ENCODE measurements at regions not wholly inside any gene's neighbourhood (a gene's known extent, or its start where the extent isn't known, plus 50 kb on each side); places are given as distances from the start of the nearest gene placed in this dataset.

GRCh38 chr16:86298758-86299134, 211.6 kb upstream of the FOXF1 start:
- no peaks in the 10 kb centered on the region for H4K20me1 ChIP-seq (ENCODE audit: insufficient read depth, low read length)
- H3K36me3 Mint-ChIP-seq (ENCODE audit: low read depth, unreplicated experiment) = no peaks in the 10 kb centered on the region
- peaks cover 68% of the 10 kb centered on the region for H3K27me3 Mint-ChIP-seq (ENCODE audit: low read depth, unreplicated experiment)
- H3K4me3 ChIP-seq (ENCODE audit: insufficient read depth, low read depth, low read length) = no peak overlapping the region
- no peaks in the 10 kb centered on the region for H3K36me3 ChIP-seq (ENCODE audit: insufficient read depth, low read length)
- no peak overlapping the region for H3K27ac ChIP-seq (ENCODE audit: low read depth, low read length)
- no peak for TF ChIP-seq EZH2 (IDR thresholded peaks at IDR 0.05; ENCODE audit: insufficient read depth, low read length)
- no peak overlapping the region for H3K27ac Mint-ChIP-seq (ENCODE audit: unreplicated experiment)
- H3K9ac ChIP-seq (ENCODE audit: low read length) = no peak overlapping the region
- H3K4me2 ChIP-seq (ENCODE audit: low read length) = peak overlapping the region; percentile 33
- peaks cover 2% of the 10 kb centered on the region for H3K4me1 Mint-ChIP-seq (ENCODE audit: low read depth, unreplicated experiment)
- H3K79me2 ChIP-seq (ENCODE audit: insufficient read depth, low read length) = no peaks in the 10 kb centered on the region
- H2AFZ ChIP-seq (ENCODE audit: low read depth, low read length) = no peak overlapping the region
- no peaks in the 10 kb centered on the region for H3K9me3 ChIP-seq (ENCODE audit: insufficient read depth, low read depth, low read length)
- no peak overlapping the region for H3K4me3 Mint-ChIP-seq (ENCODE audit: unreplicated experiment)
- peak; percentile 39 for FAIRE-seq
- DNase-seq (ENCODE audit: low read depth) = peak; percentile 34
- H3K9me3 Mint-ChIP-seq (ENCODE audit: unreplicated experiment) = no peaks in the 10 kb centered on the region
- H3K4me1 ChIP-seq (ENCODE audit: insufficient read depth, low read length) = no peaks in the 10 kb centered on the region
- H3K27me3 ChIP-seq (ENCODE audit: insufficient read depth, low read length) = peaks cover 59% of the 10 kb centered on the region

- Histone ChIP-seq H3K9me3 (ENCODE audit: insufficient read depth, low read depth, low read length) (no peaks in the 10 kb centered on the region), H3K4me1 (ENCODE audit: insufficient read depth, low read length) (no peaks in the 10 kb centered on the region), H3K4me2 (ENCODE audit: low read length) (no peak overlapping the region), H3K27ac (ENCODE audit: low read depth, low read length) (no peak overlapping the region), H2AFZ (ENCODE audit: low read depth, low read length) (no peak overlapping the region), H3K36me3 (ENCODE audit: insufficient read depth, low read length) (no peaks in the 10 kb centered on the region), H3K79me2 (ENCODE audit: insufficient read depth, low read length) (no peaks in the 10 kb centered on the region), H3K4me3 (ENCODE audit: insufficient read depth, low read depth, low read length) (no peak overlapping the region), H3K9ac (ENCODE audit: low read length) (no peak overlapping the region), H4K20me1 (ENCODE audit: insufficient read depth, low read length) (no peaks in the 10 kb centered on the region), H3K27me3 (ENCODE audit: insufficient read depth, low read length) (peaks cover 53% of the 10 kb centered on the region)
- no peak for DNase-seq (ENCODE audit: low read depth)
- H3K4me1 Mint-ChIP-seq (ENCODE audit: low read depth, unreplicated experiment) = peaks cover 2% of the 10 kb centered on the region
- H3K36me3 Mint-ChIP-seq (ENCODE audit: low read depth, unreplicated experiment) = no peaks in the 10 kb centered on the region
- no peak overlapping the region for H3K27ac Mint-ChIP-seq (ENCODE audit: unreplicated experiment)
- peaks cover 56% of the 10 kb centered on the region for H3K27me3 Mint-ChIP-seq (ENCODE audit: low read depth, unreplicated experiment)
- no peak overlapping the region for H3K4me3 Mint-ChIP-seq (ENCODE audit: unreplicated experiment)
- TF ChIP-seq CTCF (IDR thresholded peaks at IDR 0.05; ENCODE audit: insufficient read depth, low read depth, low read length) (no peak), EZH2 (IDR thresholded peaks at IDR 0.05; ENCODE audit: insufficient read depth, low read length) (no peak)
- FAIRE-seq = no peak
- no peaks in the 10 kb centered on the region for H3K9me3 Mint-ChIP-seq (ENCODE audit: unreplicated experiment)
Observed at GRCh38 chr16:86299882-86300610, 210.3 kb upstream of the FOXF1 start.

GRCh38 chr16:86300746-86301481, 209.4 kb upstream of the FOXF1 start:
- Histone ChIP-seq H3K27ac (ENCODE audit: low read depth, low read length) (no peak overlapping the region), H2AFZ (ENCODE audit: low read depth, low read length) (peak overlapping the region; percentile 32), H3K9me3 (ENCODE audit: insufficient read depth, low read depth, low read length) (no peaks in the 10 kb centered on the region), H4K20me1 (ENCODE audit: insufficient read depth, low read length) (no peaks in the 10 kb centered on the region), H3K4me3 (ENCODE audit: insufficient read depth, low read depth, low read length) (no peak overlapping the region), H3K4me2 (ENCODE audit: low read length) (peak overlapping the region; percentile 46), H3K36me3 (ENCODE audit: insufficient read depth, low read length) (no peaks in the 10 kb centered on the region), H3K27me3 (ENCODE audit: insufficient read depth, low read length) (peaks cover 51% of the 10 kb centered on the region), H3K4me1 (ENCODE audit: insufficient read depth, low read length) (no peaks in the 10 kb centered on the region), H3K9ac (ENCODE audit: low read length) (no peak overlapping the region), H3K79me2 (ENCODE audit: insufficient read depth, low read length) (no peaks in the 10 kb centered on the region)
- Mint-ChIP-seq H3K4me1 (ENCODE audit: low read depth, unreplicated experiment) (peaks cover 2% of the 10 kb centered on the region), H3K4me3 (ENCODE audit: unreplicated experiment) (no peak overlapping the region), H3K27me3 (ENCODE audit: low read depth, unreplicated experiment) (peaks cover 55% of the 10 kb centered on the region), H3K27ac (ENCODE audit: unreplicated experiment) (no peak overlapping the region), H3K36me3 (ENCODE audit: low read depth, unreplicated experiment) (no peaks in the 10 kb centered on the region), H3K9me3 (ENCODE audit: unreplicated experiment) (no peaks in the 10 kb centered on the region)
- FAIRE-seq (no peak), DNase-seq (ENCODE audit: low read depth) (peak; percentile 18)
- TF ChIP-seq EZH2 (IDR thresholded peaks at IDR 0.05; ENCODE audit: insufficient read depth, low read length) (no peak), CTCF (IDR thresholded peaks at IDR 0.05; ENCODE audit: insufficient read depth, low read depth, low read length) (no peak)

Measured in astrocyte (in vitro differentiated cells and primary cell).